SK-N-SH (cell line): ENCODE measurements at regions not wholly inside any gene's neighbourhood (a gene's known extent, or its start where the extent isn't known, plus 50 kb on each side); places are given as distances from the start of the nearest gene placed in this dataset.

ENCODE experiments used
- CTCF ChIP-seq: fragments of 200-600 bp; sonication (generic); IDR thresholded peaks from 2 replicates; pipeline ENCODE4 v1.6.1; 2017; ENCODE audit warnings: antibody characterized with exemption, mild to moderate bottlenecking, moderate library complexity
- GABPA ChIP-seq: IDR thresholded peaks from 2 replicates; pipeline ENCODE4 v1.4.0; 2012; ENCODE audit warnings: low read depth, mild to moderate bottlenecking
- JUND ChIP-seq: IDR thresholded peaks from 2 replicates; pipeline ENCODE4 v1.4.0; 2012
- PBX3 ChIP-seq: IDR thresholded peaks from 2 replicates; pipeline ENCODE4; 2012
- RCOR1 ChIP-seq: fragments of 150-350 bp; IDR thresholded peaks from 2 replicates; pipeline ENCODE4 v1.6.1; 2017; ENCODE audit warnings: antibody characterized with exemption, low read length
- SIN3A ChIP-seq: IDR thresholded peaks from 2 replicates; pipeline ENCODE4 v1.6.1; 2012; ENCODE audit warnings: low read depth, mild to moderate bottlenecking, low read length, moderate library complexity, borderline replicate concordance
- SMC3 ChIP-seq: IDR thresholded peaks from 2 replicates; pipeline ENCODE4 v1.6.1; 2012; ENCODE audit warnings: low read depth, low read length, improper control_type of control experiment
- TAF1 ChIP-seq: IDR thresholded peaks from 2 replicates; pipeline ENCODE4 v1.6.1; 2012; ENCODE audit warnings: low read depth, mild to moderate bottlenecking, low read length, moderate library complexity, borderline replicate concordance
- TF ChIP-seq, protein P1 (sequence below): fragments of 150-350 bp; IDR thresholded peaks from 2 replicates; pipeline ENCODE4 v1.6.1; 2016; ENCODE audit warnings: mild to moderate bottlenecking, low read depth, low read length

- no peak for TF ChIP-seq SMC3
- TF ChIP-seq CTCF: no peak
- no peak for TF ChIP-seq GABPA
- TF ChIP-seq RCOR1: no peak
- TF ChIP-seq PBX3: no peak
- TF ChIP-seq, protein P1, sequence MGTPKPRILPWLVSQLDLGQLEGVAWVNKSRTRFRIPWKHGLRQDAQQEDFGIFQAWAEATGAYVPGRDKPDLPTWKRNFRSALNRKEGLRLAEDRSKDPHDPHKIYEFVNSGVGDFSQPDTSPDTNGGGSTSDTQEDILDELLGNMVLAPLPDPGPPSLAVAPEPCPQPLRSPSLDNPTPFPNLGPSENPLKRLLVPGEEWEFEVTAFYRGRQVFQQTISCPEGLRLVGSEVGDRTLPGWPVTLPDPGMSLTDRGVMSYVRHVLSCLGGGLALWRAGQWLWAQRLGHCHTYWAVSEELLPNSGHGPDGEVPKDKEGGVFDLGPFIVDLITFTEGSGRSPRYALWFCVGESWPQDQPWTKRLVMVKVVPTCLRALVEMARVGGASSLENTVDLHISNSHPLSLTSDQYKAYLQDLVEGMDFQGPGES: no peak
- TF ChIP-seq TAF1: no peak
- TF ChIP-seq SIN3A: no peak
- TF ChIP-seq JUND: no peak
These were observed 77.9 kb upstream of the RHOBTB1 start for GRCh38 chr10:61021926-61022325.
